Panc1 (cell line): ENCODE measurements at regions not wholly inside any gene's neighbourhood (a gene's known extent, or its start where the extent isn't known, plus 50 kb on each side); places are given as distances from the start of the nearest gene placed in this dataset.

ENCODE experiments used
- ATAC-seq: fragments of 200-7000 bp; cut with Tn5 transposase; 2 replicates; pipeline ENCODE4 v1.9.1; 2020; ENCODE audit warnings: mild to moderate bottlenecking, moderate library complexity
- BruUV-seq: library from RNA; stranded (reverse); fragments of 400-500 nt; replicated peaks from 2 replicates; lab custom pipeline; 2021; lab: Mats Ljungman, UMichigan
- CTCF ChIA-PET: fragments of 300-600 bp; sonication (Branson Sonifier 250); formaldehyde crosslinking; loops from one replicate; lab custom pipeline; 2022; ENCODE audit warnings: antibody characterized with exemption; lab: Charles Lee
- POLR2A ChIA-PET: fragments of 300-600 bp; sonication (Branson Sonifier 250); formaldehyde crosslinking; loops from one replicate; lab custom pipeline; 2022; ENCODE audit warnings: antibody characterized with exemption; lab: Charles Lee
- DNase-seq: peaks from one replicate; pipeline ENCODE4 v3.0.0-alpha.2; 2010; ENCODE audit warnings: low read depth, low spot score
- H3K27ac ChIP-seq: 2 replicates; pipeline ENCODE4 v1.5.1; 2011; ENCODE audit warnings: mild to moderate bottlenecking, low read length, inconsistent platforms
- H3K27me3 ChIP-seq: fragments of 200-500 bp; sonication (Bioruptor generic); 2 replicates; pipeline ENCODE4 v1.6.0; 2014; ENCODE audit warnings: low read length, inconsistent platforms; ENCODE audit not compliant: control insufficient read depth, insufficient read depth
- H3K36me3 ChIP-seq: fragments of 200-500 bp; sonication (Bioruptor generic); 2 replicates; pipeline ENCODE4 v1.5.1; 2014; ENCODE audit warnings: inconsistent platforms, mild to moderate bottlenecking, low read length, moderate library complexity; ENCODE audit not compliant: control insufficient read depth, insufficient read depth
- H3K4me1 ChIP-seq: 2 replicates; pipeline ENCODE4 v1.5.1; 2011; ENCODE audit warnings: inconsistent platforms, mild to moderate bottlenecking, low read length, moderate library complexity; ENCODE audit not compliant: control insufficient read depth, insufficient read depth
- H3K4me3 ChIP-seq, 2 experiments: 2 replicates each; pipeline ENCODE4 v1.5.1; 2011 to 2012; ENCODE audit warnings: low read depth in 2 of 2, low read length in 2 of 2, mild to moderate bottlenecking in 2 of 2, inconsistent platforms in 1 of 2, moderate library complexity in 1 of 2
- H3K9me3 ChIP-seq: fragments of 200-500 bp; sonication (Bioruptor generic); 2 replicates; pipeline ENCODE4 v1.5.1; 2014; ENCODE audit warnings: low read depth, mild to moderate bottlenecking, inconsistent platforms, low read length, moderate library complexity; ENCODE audit not compliant: control insufficient read depth, insufficient read depth
- CTCF ChIP-seq: fragments of 450-650 bp; IDR thresholded peaks from 2 replicates; pipeline ENCODE4 v1.5.1; 2017; ENCODE audit warnings: mild to moderate bottlenecking
- POLR2AphosphoS5 ChIP-seq: IDR thresholded peaks from 2 replicates; pipeline ENCODE4 v1.6.1; 2012; ENCODE audit warnings: mild to moderate bottlenecking, low read depth, low read length, moderate library complexity
- REST ChIP-seq, 2 experiments: IDR thresholded peaks; 2 replicates each; pipeline ENCODE4 v1.6.1; 2011 to 2012; ENCODE audit warnings: low read depth in 2 of 2, control low read depth in 1 of 2, low read length in 1 of 2, mild to moderate bottlenecking in 1 of 2, moderate library complexity in 1 of 2; ENCODE audit not compliant: insufficient read depth in 1 of 2
- SIN3A ChIP-seq: IDR thresholded peaks from 2 replicates; pipeline ENCODE4 v1.6.1; 2012; ENCODE audit warnings: low read depth, mild to moderate bottlenecking, low read length, moderate library complexity, borderline replicate concordance; ENCODE audit not compliant: insufficient read depth
- TCF7L2 ChIP-seq: IDR thresholded peaks from 2 replicates; pipeline ENCODE4 v1.6.1; 2011; ENCODE audit warnings: mild to moderate bottlenecking, low read depth, low read length, inconsistent platforms
- in situ Hi-C: cut with HindIII; loops from 2 replicates; pipeline ENCODE4 v1.10.0; 2016; ENCODE audit warnings: low sequenced_read_pairs, low pct_unique_long_range_greater_than_20kb
- intact Hi-C: fragments of 100-400 bp; cut with micrococcal nuclease; formaldehyde crosslinking; loops from one replicate; pipeline ENCODE4 v1.10.0; 2022; ENCODE audit not compliant: unreplicated experiment

- intact Hi-C loops (no loop called here), in situ Hi-C loops (no loop called here)
- CTCF ChIA-PET = no interaction called here
- no peaks in the 10 kb centered on the region for H3K27me3 ChIP-seq
- no peaks in the 10 kb centered on the region for H3K36me3 ChIP-seq
- no peaks in the 10 kb centered on the region for H3K9me3 ChIP-seq
- DNase-seq (no peak), ATAC-seq (no peak)
- BruUV-seq = no TSS peak
- H3K4me1 ChIP-seq = no peaks in the 10 kb centered on the region
- TF ChIP-seq CTCF (no peak), SIN3A (no peak), REST (IDR thresholded peaks at IDR 0.05; ENCODE audit: insufficient read depth in 1 of 2, low read depth in 2 of 2, low read length in 1 of 2) (no peak), POLR2AphosphoS5 (no peak), TCF7L2 (no peak)
- H3K4me3 ChIP-seq = no peak overlapping the region
- H3K27ac ChIP-seq = no peak overlapping the region
- POLR2A ChIA-PET = no interaction called here
Observed at GRCh38 chr4:175435381-175435783, 376.7 kb downstream of the GPM6A start.

- Histone ChIP-seq H3K27me3 (no peaks in the 10 kb centered on the region), H3K9me3 (no peaks in the 10 kb centered on the region), H3K36me3 (no peaks in the 10 kb centered on the region), H3K27ac (no peak overlapping the region), H3K4me1 (no peaks in the 10 kb centered on the region), H3K4me3 (no peak overlapping the region)
- DNase-seq (no peak), ATAC-seq (no peak)
- in situ Hi-C loops = no loop called here
- TF ChIP-seq POLR2AphosphoS5 = no peak
- no peak for TF ChIP-seq REST (IDR thresholded peaks at IDR 0.05; ENCODE audit: insufficient read depth in 1 of 2, low read depth in 2 of 2, low read length in 1 of 2)
- TF ChIP-seq TCF7L2 = no peak
- no peak for TF ChIP-seq CTCF
- no peak for TF ChIP-seq SIN3A
- ChIA-PET CTCF (no interaction called here), POLR2A (interaction anchor here (0.7 kb wide), 1 partner anchor 160 kb away, joined by 3 read pairs; no protein-coding TSS in a partner anchor)
- intact Hi-C loops = no loop called here
- BruUV-seq = no TSS peak
Observed at GRCh38 chr4:175436196-175436595, 375.9 kb downstream of the GPM6A start.
